ENCODE measurements at regions not wholly inside any gene's neighbourhood (a gene's known extent, or its start where the extent isn't known, plus 50 kb on each side); places are given as distances from the start of the nearest gene placed in this dataset.

GRCh38 chr15:62914461-62915079 is 128.0 kb upstream of the TPM1 start:
- no peak for DNase-seq (ENCODE audit: low read depth)

GRCh38 chr15:62920682-62921502 is 121.7 kb upstream of the TPM1 start:
- no peak for DNase-seq (ENCODE audit: low read depth)

GRCh38 chr15:62922514-62922913 is 120.0 kb upstream of the TPM1 start:
- no peak for DNase-seq (ENCODE audit: low read depth)

- DNase-seq (ENCODE audit: low read depth) = no peak
Observed at GRCh38 chr15:62925875-62926274, 116.7 kb upstream of the TPM1 start.

GRCh38 chr15:62927196-62927595 is 115.4 kb upstream of the TPM1 start:
- no peak for DNase-seq (ENCODE audit: low read depth)

GRCh38 chr15:62927836-62928235 is 114.7 kb upstream of the TPM1 start:
- DNase-seq (ENCODE audit: low read depth) = no peak

- DNase-seq (ENCODE audit: low read depth) = no peak
Observed at GRCh38 chr15:62928242-62928999, 114.1 kb upstream of the TPM1 start.

GRCh38 chr15:62929000-62929357 is 113.6 kb upstream of the TPM1 start:
- no peak for DNase-seq (ENCODE audit: low read depth)

GRCh38 chr15:62931650-62932049 is 110.9 kb upstream of the TPM1 start:
- no peak for DNase-seq (ENCODE audit: low read depth)

- DNase-seq (ENCODE audit: low read depth) = no peak
Observed at GRCh38 chr15:62932436-62932835, 110.1 kb upstream of the TPM1 start.

- no peak for DNase-seq (ENCODE audit: low read depth)
Observed at GRCh38 chr15:62933386-62933785, 109.2 kb upstream of the TPM1 start.

- DNase-seq (ENCODE audit: low read depth) = no peak
Observed at GRCh38 chr15:62934236-62934971, 108.1 kb upstream of the TPM1 start.

GRCh38 chr15:62935300-62936081 is 107.1 kb upstream of the TPM1 start:
- DNase-seq (ENCODE audit: low read depth) = no peak

GRCh38 chr15:62938825-62939224 is 103.7 kb upstream of the TPM1 start:
- no peak for DNase-seq (ENCODE audit: low read depth)

GRCh38 chr15:62940093-62940754 is 102.3 kb upstream of the TPM1 start:
- DNase-seq (ENCODE audit: low read depth) = no peak

GRCh38 chr15:62940755-62941361 is 101.7 kb upstream of the TPM1 start:
- no peak for DNase-seq (ENCODE audit: low read depth)

GRCh38 chr15:62941699-62942098 is 100.8 kb upstream of the TPM1 start:
- no peak for DNase-seq (ENCODE audit: low read depth)

- DNase-seq (ENCODE audit: low read depth) = no peak
Observed at GRCh38 chr15:62942428-62942827, 100.1 kb upstream of the TPM1 start.

GRCh38 chr15:62945063-62945462 is 97.5 kb upstream of the TPM1 start:
- DNase-seq (ENCODE audit: low read depth) = no peak

- DNase-seq (ENCODE audit: low read depth) = no peak
Observed at GRCh38 chr15:62945760-62946159, 96.8 kb upstream of the TPM1 start.

GRCh38 chr15:62946940-62947339 is 95.6 kb upstream of the TPM1 start:
- DNase-seq (ENCODE audit: low read depth) = no peak

Data from activated T-helper 9 cell treated with anti-CD3 and anti-CD28 coated beads, Interleukin-2, amount 50 U/mL, for 16 hours (primary cell).